Activated naive CD4-positive, alpha-beta T cell treated with Interleukin-2 at 50 U/mL for 16 hours (primary cell): ENCODE measurements at regions not wholly inside any gene's neighbourhood (a gene's known extent, or its start where the extent isn't known, plus 50 kb on each side); places are given as distances from the start of the nearest gene placed in this dataset.

Source experiments
- DNase-seq: peaks from one replicate; pipeline ENCODE4 v3.0.0-alpha.2; 2020

DNA sequence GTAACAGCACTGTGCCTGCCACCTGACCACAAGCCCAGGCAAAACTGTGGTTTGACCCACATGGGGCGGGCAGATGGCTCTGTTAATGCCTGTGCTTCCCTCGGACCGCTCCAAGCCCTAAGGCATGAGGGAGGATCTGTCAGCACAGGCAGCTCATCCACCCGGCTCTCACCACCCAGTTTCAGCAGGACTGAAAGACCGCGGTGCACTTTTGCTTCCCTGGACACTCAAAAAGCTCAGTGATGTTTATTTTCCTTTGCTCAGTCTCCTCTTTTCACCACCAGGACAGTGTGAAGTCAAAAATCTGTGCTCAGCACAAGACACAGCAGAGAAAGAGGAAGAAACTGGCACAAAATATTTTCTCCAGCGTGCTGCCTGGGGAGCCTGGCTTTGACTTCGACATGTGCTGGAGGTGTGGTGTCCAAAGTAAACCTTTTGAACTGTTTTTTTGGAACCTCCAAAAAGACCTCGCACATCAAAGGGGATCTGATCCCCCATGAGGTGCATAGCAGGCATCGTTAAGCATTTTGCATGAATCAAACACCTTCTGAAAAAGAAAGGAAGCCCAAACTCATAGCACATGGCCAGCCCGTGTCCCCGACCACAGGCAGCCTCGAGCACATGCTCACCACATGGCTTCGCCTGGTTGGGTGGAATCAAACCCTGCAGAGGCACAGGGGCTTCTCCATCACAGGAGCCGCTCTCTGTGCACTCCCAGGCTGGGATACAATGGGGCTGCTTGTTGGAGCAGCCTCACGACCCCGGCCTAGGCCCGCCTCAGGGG lies 441.7 kb upstream of the JARID2 start:
- DNase-seq = no peak

DNA sequence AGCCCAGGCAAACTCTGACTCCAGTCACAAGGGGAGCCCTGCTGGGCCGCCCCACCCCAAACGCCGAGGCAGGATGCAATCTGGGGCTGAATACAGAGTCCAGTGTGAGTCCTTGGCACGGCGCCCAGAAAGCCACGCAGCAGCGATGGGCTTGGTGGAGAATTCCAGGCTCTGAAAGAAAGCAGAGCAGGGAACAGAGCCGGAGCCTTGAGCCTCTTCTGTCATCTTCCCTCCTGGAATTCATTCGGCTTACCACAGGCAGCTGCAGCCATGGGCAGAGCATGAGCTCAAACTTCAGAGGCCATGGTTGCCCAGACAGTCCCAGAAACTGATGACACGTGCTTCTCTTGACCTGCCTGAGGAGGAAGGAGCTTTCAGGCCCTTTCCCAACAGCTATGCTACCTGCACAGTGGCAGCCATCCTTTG lies 441.1 kb upstream of the JARID2 start:
- DNase-seq = no peak

DNA sequence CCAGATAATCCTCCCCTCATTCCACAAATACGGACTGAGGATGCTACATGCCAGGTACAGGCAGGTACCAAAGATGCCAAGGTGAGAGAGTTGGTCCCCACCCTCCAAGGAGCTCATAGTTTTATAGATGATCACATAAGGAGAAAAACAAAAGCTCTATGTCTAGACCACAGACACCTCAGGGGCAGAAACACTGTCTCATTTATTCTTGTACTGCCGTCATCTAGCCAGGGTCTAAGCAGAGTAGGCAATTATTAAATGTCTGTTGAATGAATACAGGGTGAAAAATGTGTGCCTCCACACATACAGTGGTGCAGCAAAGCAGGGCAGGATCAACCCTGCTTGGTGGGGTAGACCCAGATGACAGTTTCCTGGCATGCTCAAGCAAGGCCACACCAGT lies 439.8 kb upstream of the JARID2 start:
- no peak for DNase-seq

DNA sequence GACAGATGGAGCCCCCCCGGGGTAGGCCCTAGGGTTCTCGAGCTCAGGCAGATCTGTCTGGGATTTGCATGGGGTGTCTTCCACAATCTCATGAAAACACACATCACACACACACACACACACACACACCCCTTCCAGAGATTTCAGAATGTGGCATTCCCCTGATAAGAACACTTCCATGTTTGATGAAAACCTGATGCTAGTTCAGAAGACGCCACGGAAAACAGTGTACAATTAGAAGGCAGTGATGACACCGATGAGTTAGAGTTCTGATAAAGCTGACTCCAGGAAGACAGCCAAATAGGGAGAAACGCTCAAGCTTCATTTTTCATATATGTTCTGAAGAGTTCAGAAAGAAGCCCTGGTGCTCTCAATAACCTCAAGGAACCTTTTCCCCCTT lies 438.7 kb upstream of the JARID2 start:
- DNase-seq = no peak

DNA sequence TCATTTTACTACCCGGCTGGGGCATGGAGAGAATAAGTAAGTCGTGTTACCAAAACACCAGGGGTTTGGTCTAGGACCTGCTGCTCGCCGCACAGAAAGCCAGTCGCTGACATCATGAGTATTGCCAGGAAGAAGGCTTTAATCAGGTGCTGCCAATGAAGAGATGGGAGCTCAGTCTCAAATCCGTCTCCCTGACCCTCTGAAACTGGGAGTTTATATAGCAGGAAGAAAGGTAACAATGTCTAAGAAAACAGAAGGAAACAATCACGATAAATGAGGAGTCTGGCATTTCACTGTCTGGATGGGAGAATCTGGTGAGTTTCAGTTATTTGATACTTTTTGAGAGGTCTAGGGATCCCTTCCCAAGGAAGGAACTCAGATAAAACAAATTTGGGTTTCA lies 437.9 kb upstream of the JARID2 start:
- no peak for DNase-seq

DNA sequence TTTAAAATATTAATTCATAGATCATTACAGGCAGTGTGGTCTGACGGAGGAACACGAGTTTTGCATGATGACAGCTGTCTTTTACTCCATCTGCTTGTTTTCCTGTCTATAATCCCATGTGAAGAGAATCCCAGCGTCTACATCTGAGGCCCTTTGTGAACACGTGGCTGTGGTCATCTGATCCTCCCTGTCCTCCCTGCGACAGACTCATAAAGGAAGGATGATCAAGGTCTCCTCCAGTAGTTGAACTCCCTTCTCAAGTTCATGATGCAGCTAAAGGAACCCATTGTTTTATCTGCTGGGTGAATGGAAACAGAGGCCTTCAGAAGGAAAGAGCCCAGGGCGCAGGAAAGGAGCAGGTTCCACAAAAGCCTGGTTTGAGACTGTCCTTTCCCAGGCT lies 435.8 kb upstream of the JARID2 start:
- no peak for DNase-seq

DNA sequence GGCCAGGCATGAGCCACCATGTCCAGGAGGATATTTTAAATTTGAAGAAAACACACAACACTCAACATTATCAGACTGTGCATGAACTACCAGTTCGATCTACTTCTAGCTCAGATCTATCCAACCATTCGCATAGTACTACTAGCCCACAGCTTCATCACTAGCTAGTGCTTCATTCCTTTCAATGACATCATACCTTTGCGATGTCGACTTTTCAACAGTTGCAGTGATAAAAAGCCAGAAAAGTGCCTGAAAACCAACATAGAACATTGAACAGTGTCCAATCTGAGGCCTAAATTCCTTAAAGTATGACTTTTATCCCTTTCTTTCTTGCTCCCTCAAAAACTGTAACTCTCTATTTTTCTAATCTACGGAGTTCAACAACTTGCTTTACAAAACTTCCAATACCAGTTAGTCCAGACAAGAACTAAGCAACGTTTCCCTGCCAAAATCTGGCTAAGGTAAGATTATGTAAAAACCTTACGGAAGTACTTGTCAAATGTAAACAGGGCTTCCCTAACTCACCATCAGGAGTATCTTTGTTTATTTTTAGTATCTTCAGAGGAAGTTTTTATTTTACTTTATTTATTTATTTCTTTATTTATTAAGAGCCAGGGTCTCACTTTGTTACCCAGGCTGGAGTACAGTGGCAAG lies 434.0 kb upstream of the JARID2 start:
- DNase-seq = no peak

DNA sequence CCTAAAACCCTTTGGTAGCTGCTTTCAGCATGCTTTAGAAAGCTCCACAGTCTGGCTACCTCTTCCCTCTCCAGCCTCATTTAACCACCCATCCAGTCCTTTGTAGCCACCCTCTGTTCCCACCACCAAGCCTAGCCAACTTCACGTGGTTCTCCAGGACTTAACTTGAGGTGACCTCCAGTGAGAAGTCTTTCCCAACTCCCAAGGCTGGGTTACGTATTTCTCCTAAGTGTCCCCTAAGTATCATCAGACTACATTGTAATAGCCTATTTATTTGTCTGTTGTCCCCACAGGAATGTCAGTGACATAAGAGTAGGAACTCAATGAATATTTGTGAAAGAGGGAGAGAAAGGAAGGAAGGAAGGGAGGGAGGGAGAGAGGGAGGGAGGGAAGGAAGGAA lies 431.9 kb upstream of the JARID2 start:
- DNase-seq = no peak

DNA sequence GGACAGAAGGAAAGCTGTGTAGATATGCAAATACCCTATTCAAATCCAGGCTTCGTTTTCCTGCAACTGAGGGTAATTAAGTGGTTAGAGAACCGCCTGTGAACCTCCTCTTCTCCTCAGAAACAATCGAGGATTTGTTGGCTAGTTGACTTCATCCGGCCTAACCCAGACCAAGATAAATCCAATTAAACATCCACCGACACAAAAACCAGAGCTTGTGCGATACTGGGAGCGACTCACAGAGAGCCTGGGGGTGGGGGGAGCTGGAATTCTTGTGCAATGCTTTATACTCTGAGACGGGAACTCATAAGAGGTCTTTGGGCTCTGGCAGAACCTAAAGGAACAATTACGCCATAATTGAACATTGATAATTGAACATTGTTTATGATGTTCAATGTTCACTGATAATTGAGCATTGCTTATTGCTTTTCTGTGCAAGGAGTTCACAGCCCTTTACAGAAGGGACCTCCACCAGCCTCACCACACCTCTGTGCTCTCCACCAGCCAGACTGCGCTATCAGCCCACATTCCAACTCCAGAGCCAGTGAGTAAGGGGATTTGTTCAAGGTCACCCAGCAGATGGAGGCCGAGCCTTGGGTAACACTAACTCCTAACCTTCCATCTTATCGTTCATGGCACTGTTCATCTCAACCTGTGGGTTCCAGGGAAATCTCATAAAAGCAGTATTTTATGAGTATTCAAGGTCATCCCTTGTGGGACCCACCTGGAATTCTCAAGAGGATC lies 429.6 kb upstream of the JARID2 start:
- no peak for DNase-seq

DNA sequence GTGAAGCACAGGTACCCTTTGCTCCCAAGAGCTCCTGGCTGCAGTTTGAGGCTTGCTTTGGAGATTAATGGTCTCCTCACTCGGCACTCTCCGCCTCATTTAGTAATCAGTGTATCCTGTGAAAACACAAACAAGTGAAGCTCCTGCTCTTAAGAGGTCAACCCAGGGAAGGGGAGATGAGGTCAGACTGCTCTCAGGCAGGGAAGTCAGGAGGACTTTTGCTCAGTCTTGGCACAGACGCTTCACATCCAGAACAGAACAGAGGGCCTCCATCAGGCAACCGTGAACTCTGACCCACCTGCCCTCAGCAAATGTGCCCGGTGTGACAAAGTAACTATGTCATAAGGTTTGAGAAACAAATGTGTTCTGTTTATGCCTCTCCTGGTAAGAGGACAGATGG lies 428.8 kb upstream of the JARID2 start:
- DNase-seq = no peak

DNA sequence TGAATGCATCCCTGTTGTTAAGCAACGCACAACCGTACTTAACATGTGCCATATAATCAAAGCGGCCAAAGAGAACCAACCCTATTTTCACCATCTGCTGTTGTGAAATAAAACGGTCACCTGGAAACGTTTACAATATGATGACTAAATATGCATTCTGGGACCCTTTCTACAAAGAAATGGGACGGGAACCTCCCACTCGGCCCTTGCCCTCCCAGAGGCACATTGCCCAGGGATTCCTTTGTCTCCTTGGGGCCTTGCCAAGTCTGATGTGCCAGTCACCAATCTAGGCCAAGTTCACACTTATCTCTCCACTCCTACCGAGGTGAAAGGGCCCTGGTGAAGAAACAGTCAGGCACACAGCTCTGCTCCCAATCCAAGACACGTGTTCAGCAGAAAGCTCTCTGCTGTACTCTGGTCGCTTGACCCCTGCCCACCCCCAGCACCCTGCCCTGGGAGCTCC lies 427.4 kb upstream of the JARID2 start:
- DNase-seq = no peak

DNA sequence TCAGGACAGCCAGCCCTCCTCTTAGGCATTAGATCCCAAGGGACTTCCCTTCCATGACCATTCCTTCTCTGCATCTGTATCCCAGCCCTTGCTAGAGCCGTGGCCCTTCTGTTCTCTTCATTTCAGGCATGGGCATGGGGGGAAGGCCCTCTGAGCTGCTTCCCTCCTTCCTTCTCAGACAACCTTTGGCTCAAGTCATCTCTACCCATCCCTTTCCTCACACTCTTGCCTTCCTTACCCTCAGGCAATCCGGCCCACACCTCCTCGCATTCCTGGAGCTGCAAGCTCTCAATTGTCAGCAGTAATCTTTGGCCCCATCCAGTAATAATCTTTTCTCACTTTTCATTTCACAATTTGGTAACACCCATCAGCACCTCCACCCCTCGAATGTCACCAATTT lies 426.9 kb upstream of the JARID2 start:
- DNase-seq = no peak

DNA sequence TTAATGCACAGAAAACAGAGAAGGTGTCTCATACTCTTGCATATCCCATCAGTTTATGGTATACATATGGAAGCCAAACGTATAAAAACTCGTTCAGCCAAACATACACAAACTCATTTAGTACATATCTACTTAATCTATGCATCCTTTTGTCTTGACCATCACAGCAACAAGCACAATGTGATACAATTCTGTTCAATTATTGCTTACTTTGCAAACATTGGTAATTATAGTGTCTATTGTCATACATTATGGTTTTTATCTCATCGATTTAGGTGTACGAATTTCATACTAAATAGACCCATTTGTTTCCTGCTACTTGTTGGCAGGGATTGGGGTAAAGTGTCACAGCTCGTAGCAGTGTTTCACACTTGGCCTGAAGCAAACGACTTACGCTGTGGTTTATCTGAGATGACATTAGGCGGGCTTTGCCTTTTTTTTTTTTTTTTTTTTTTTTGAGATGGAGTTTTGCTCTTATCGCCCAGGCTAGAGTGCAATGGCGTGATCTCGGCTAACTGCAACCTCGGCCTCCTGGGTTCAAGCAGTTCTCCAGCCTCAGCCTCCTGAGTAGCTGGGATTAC lies 425.9 kb upstream of the JARID2 start:
- no peak for DNase-seq

DNA sequence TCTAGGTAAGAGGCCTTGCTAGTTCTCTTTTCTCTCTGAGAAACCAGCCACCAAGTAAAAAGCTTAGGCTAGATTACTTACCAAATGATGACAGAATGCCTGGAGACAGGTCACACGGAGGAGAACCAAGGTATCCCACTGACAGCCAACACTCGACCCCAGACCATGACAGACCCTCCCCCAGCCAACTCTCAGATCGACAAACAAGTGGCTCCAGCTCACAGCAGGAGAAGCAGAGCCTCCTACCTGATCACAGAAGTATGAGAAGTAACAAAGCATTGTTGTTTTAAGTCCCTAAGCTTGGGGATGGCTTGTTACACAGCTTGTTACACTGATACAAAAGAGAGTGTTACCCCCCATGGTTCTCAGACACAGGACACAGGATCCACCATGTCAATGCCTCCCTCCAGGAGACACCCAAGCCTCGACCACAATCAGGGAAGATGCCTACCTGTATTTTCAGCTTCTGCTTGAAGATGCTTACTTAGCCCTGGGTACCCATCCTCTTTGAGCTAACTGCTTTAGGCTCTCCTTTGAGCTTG lies 423.8 kb upstream of the JARID2 start:
- DNase-seq = no peak

DNA sequence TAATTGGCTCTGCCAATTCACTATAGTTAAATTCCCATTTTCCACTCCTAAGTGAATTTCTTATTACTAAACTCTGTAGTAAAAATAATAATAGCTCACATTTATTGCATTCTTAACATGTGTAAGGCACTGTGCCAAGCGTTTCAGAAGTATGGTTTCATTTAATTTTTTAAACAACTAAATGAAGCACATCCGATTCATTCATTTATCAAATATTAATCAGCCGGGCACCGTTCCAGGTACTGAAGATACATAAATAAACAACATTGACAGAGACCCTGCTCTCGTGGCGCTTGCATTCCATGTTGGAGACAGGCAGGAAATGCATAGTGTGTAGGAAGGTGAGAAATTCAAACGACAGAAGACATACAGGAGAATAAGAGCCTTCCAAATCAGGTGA lies 423.2 kb upstream of the JARID2 start:
- no peak for DNase-seq

DNA sequence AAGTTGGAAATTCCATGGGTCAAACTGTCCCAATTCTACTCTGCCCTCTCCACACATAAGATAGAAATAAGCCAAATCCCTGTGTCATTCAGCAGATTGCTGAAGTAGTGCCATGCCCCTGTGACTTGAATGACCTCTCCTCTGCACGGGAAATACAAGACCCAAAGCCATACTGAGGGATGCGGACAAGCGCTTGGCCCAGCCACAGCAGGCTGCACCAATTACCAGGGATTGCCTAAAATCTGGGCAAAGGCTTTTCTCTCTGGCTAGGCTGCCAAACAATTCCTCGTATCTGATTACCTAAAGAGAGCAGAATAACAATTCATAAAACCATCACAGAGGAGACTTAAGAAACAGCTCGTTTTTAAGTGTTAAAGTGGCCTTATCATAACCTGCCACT lies 421.8 kb upstream of the JARID2 start:
- DNase-seq = no peak

DNA sequence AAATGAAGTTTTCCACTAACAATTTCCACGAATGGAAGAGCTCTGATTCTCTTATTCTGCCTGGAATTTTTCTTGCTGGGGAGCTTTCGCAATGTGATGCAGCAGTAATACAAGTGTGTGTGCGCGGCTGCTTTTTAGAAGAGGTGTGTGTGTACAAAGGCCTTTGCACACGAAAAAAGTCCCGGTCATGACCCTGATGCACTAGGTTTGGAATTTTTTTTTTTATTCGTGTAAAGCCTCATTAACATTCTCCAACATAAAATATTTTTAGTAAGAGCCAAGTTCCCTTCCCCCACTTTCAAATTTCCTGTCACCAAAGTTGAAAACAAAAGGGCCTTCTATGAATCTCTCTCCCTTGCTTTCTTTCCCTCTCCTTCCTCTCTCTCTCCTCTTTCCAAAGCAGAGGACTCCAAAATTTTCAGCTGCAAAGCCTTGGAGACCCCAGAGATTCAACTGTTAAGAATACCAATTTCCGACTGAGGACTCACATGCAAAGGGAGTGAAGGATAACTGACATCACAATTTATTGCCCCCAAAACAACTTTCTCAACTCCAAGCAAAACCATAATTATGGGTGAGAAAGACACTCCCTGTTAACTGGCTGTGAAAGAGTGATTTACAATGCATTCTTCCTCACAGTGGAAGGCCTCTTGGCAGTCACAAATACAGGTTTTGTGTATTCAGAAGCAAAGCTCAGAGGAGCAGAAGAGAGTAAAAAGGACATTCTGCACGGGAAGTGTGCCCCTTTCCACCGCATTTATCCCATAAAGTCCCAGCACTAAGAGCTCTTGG lies 421.2 kb upstream of the JARID2 start:
- DNase-seq = no peak

DNA sequence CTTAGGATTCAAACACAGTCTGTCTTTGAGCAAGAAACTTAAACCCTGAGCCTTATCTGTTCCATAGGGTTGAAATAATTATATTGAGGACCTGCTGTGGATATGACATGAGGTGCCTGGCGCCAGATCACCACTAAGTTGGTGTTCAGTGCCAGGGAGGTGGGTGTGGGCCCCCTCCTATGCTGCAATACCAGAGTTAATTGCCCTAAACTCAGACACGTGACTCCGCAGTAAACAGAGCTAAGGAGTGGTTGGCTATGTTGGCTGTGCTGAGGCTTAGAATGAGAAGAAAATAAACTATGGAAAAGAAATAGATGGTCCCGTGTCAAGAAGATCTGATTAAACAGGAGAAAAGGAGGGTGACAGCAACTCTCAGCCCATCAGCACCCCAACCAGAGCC lies 419.4 kb upstream of the JARID2 start:
- DNase-seq = no peak

DNA sequence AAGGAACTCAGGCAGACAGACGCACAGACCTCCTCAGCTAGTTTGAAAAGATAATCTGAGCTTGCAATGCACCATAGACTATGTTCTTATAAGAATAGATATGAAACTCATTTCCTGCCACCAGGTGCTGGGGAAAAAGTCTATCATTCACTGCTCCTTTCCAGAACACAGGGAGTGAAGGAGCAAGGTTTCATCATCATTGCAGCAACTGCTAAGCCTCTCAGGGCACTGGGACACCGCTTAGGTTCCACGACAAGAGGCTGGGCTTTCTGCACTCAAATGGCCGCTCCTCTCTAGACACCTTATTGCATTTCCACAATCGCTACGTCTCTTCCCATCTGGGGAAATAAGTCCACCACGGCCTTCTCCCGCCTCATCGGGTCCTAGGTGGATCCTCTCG lies 418.5 kb upstream of the JARID2 start:
- DNase-seq = no peak

DNA sequence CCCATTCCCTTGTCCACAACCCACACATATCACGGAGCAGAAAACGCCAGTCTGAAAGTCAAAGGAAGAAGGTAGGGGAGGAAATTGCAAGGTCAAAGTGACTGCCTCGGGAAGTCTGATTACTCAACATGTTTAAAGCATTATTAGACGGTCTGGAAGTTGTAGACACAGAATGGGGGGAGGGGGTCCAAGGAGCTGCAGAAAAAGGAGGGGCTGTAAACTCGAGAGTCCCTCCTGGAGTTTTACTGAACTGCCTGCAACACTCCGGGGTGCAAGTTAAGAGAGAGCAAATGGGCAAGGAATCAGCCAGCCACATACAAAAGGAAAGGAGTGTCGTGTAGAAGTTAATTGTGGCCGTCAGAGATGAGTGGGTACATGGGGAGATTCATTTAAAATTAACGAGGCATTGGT lies 417.7 kb upstream of the JARID2 start:
- no peak for DNase-seq

DNA sequence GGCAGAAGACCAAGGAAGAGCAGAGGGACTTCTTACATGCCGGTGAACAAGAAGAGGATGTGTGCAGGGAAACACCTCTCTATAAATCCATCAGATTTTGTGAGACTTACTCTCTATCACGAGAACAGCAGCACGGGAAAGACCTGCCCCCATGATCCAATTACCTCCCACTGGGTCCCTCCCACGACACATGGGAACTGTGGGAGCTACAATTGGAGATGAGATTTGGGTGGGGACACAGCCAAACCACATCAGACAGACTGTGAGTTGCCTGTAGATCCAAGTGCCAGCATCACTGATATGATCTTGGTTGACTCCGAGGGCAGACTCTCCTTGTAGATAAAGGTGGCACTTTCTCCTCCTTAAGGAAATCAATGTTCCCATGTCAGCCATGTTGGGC lies 414.8 kb upstream of the JARID2 start:
- DNase-seq = no peak

DNA sequence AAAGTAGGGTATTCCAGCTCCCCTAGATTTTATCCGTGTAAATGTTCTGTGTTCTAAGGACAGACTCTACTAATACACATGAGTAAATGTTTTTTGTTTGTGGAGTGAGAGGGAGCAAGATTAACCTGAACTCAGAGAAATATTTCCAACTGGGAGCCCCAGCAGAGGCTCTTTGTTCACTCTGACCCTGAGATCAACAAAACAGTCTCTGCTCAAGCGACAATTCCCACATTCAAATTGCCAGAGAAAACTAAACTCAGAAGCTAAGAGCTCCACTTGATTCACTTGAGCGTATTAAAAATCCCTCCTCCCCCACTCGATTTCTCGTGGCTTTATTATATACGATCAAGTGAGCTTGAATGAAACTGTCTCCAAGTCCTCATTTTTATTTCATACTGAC lies 413.9 kb upstream of the JARID2 start:
- no peak for DNase-seq

DNA sequence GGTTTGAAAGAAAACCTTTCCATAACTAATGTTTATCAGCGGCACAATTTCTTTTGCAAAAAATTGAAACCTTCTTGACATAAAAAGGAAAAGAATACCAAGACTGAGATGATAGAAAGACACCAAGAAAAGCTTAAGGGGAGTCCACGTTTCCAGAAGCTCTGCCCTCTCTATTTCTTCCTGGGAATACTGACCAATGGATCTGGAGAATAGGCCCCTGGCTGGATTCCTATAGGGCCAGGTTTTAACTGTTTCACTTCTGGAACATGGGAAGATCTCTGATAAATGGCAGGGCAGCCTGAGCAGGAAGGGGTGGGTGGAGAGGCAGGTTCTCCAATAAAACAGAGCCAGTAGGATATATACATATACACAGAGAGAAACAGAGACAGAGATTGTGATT lies 413.4 kb upstream of the JARID2 start:
- DNase-seq = no peak
